GM20000 (cell line): ENCODE measurements at regions not wholly inside any gene's neighbourhood (a gene's known extent, or its start where the extent isn't known, plus 50 kb on each side); places are given as distances from the start of the nearest gene placed in this dataset.

Experiments used
- DNase-seq: peaks from one replicate; pipeline ENCODE4 v3.0.0; 2012; ENCODE audit warnings: low spot score
- TF ChIP-seq, protein P1 (sequence below): IDR thresholded peaks from 2 replicates; pipeline ENCODE4 v1.5.1; 2012; ENCODE audit warnings: mild to moderate bottlenecking, control low read depth; ENCODE audit errors: extremely low read depth, missing control alignments

DNA sequence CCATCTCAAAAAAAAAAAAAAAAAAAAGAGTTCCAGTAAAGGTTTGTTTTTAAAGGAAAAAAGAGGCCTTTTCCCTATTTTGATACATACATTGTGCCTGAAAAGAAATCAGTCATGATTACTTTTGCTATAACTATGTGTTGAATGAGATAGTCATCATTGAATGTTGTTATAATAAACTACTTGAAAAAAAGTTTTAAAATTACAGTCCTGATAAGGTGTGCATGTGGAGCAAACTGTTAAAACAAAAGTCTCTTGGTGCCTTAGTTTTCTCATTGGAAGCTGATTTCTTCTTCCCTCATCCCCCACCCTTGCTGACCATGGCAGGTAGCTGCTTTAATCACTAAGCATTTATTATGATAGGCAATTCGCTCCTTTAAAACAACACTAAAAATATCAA, 172.3 kb upstream of the TBCA start:
- TF ChIP-seq, protein P1, sequence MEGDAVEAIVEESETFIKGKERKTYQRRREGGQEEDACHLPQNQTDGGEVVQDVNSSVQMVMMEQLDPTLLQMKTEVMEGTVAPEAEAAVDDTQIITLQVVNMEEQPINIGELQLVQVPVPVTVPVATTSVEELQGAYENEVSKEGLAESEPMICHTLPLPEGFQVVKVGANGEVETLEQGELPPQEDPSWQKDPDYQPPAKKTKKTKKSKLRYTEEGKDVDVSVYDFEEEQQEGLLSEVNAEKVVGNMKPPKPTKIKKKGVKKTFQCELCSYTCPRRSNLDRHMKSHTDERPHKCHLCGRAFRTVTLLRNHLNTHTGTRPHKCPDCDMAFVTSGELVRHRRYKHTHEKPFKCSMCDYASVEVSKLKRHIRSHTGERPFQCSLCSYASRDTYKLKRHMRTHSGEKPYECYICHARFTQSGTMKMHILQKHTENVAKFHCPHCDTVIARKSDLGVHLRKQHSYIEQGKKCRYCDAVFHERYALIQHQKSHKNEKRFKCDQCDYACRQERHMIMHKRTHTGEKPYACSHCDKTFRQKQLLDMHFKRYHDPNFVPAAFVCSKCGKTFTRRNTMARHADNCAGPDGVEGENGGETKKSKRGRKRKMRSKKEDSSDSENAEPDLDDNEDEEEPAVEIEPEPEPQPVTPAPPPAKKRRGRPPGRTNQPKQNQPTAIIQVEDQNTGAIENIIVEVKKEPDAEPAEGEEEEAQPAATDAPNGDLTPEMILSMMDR = no peak
- DNase-seq = no peak

DNA sequence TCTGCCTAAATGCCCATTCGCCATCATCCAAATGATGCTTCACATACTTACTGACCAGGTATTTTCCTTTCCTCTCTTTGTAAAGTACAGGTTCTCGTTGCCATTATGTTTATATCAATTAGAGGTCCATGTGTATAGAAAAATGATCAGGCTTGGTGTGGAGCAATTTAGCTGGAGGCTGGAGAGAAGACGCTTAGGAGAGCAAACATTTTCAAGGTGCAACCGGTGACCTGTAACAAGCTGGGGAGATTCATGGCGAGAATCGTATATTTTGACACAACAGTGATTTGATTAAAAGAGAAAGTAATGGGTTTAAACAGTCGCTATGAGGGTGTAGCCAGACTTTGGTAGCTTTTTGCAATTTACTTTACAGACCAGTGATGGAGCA, 170.9 kb upstream of the TBCA start:
- DNase-seq = no peak
- TF ChIP-seq, protein P1 = no peak

DNA sequence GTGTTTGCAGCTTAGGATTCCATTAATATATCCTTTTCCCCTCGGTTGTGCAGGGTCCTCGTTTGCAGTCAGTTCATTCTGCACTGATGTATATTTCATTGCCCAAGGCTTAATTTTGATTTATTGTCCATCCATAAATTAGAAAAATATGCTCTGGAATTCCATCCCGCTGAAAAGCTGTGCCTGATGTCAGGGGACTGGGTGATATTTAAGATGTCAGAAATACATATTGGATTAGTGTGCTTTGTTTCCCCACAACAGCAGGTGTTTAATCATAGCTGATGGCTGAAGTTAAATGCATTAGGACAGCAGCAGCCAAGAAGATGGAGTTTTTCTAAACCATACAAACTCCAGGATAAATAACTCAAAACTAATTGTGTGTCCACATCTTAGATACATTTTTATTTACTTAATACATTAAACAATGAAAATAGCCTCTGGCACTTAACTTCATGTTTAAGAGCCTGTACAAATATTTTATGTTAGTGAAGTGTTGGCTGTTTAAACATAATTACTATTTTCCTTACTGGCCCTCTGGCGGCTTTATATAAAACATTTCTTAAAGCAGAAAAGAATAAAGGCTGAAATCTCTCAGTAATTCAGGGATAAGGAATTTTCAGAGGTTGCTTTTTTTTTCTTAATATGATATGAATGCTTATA, 170.4 kb upstream of the TBCA start:
- DNase-seq = no peak
- TF ChIP-seq, protein P1 = no peak

DNA sequence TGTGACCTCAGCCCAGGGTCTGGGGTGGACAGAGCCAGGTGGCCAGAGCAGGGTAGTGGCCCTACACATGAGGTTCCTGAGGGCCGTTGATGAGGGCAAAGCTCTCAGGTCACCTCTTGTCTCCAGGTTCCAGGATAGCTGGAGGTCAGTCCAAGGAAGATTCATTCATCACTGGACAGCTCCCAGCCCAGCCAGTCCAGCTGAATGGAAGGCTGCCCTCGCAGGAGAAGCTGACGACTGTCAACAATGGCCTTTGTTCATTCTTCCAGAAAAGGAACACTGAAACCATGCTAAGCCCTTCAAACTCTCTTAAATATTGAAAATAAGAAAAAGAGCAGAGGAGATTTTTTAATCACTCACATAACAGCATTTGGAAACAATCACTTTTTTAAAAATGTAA, 169.7 kb upstream of the TBCA start:
- TF ChIP-seq, protein P1 = no peak
- no peak for DNase-seq

DNA sequence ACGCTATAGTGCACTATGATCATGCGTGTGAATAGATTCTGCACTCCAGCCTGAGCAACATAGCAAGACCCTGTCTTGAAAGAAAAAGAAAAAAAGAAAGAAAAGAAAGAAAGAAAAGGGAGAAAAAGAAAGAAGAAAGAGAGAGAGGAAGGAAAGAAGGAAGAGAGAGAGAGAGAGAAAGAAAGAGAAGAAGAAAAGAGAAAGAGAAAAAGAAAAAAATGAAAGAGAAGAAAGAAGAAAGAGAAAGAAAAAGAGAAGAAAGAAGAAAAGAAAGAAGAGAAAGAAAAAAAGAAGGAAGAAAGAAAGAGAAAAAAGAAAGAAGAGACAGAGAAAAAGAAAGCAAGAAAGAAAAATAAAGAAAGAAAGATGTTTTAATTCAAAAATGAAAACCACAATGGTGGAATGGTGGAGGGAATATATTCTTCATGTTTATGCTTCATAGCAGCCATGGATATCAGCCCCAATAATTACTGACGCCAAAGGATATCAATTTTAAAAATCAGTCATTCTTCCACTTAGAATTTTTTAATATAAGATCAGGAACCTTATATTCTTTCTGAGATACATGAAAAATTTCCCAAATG, 168.7 kb upstream of the TBCA start:
- no peak for DNase-seq
- TF ChIP-seq, protein P1 = no peak

DNA sequence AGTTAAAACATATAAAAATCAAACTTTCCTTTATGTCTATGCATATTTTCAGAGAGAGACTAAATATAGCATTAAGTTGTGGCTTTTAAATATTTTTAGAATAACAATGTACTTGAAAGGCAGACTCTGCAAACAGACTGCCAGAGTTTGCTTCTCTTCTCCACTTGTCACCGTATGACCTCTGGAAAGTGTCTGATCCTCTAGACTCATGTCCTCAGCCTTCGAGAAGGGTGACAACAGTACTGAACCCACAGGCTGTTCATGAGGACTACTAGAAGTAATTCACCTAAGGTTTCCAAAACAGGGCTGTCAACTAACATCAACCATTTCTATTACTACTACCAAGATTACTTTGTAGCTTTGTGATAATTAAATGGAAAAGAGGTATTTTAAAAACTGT, 167.7 kb upstream of the TBCA start:
- TF ChIP-seq, protein P1 = no peak
- DNase-seq = no peak

DNA sequence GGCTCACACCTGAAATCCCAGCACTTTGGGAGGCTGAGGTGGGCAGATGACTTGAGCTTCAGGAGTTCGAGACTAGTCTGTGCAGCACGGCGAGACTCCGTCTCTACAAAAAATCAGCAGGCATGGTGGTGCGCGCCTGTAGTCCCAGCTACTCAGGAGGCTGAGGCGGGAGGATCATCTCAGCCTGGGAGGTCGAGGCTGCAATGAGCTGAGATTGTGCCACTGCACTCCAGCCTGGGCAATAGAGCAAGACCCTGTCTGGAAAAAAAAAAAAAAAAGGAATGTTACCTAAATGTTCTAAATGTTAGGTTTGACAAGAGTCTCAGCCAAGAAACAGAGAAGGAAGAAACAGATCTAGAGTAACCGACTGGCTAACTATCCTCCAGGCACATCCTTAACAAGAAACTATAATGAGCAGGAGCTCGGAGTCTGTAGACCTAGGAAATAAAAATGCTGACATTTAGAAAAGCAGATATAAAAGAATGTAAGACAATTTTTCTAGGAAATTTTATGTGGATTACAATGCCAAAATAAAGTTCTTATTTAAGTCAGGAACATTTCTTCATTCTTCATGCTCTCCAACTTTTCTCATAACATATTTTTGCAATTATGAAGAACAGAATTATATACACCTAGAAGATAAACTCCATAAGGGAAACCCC, 166.6 kb upstream of the TBCA start:
- TF ChIP-seq, protein P1 = no peak

More for the DNA sequence above, 166.6 kb upstream of the TBCA start:
- no peak for DNase-seq
